OCI-LY1 (cell line): ENCODE measurements at regions not wholly inside any gene's neighbourhood (a gene's known extent, or its start where the extent isn't known, plus 50 kb on each side); places are given as distances from the start of the nearest gene placed in this dataset.

Source experiments
- EZH2 ChIP-seq: fragments of 200-600 bp; sonication (generic), shearing (Covaris generic); IDR thresholded peaks from 2 replicates; pipeline ENCODE4 v1.8.0; 2017; ENCODE audit warnings: borderline replicate concordance, mixed run types, mild to moderate bottlenecking, antibody characterized with exemption, low read length, moderate library complexity, mixed read lengths
- TF ChIP-seq, protein P1 (sequence below): fragments of 200-600 bp; sonication (generic), shearing (Covaris generic); IDR thresholded peaks from 2 replicates; pipeline ENCODE4 v1.5.1; 2017; ENCODE audit warnings: mild to moderate bottlenecking, antibody characterized with exemption, low read length, moderate library complexity, mixed read lengths

GRCh38 chr9:22342491-22343217, 104.0 kb upstream of the DMRTA1 start:
- TF ChIP-seq, protein P1, sequence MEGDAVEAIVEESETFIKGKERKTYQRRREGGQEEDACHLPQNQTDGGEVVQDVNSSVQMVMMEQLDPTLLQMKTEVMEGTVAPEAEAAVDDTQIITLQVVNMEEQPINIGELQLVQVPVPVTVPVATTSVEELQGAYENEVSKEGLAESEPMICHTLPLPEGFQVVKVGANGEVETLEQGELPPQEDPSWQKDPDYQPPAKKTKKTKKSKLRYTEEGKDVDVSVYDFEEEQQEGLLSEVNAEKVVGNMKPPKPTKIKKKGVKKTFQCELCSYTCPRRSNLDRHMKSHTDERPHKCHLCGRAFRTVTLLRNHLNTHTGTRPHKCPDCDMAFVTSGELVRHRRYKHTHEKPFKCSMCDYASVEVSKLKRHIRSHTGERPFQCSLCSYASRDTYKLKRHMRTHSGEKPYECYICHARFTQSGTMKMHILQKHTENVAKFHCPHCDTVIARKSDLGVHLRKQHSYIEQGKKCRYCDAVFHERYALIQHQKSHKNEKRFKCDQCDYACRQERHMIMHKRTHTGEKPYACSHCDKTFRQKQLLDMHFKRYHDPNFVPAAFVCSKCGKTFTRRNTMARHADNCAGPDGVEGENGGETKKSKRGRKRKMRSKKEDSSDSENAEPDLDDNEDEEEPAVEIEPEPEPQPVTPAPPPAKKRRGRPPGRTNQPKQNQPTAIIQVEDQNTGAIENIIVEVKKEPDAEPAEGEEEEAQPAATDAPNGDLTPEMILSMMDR, result no peak
- TF ChIP-seq EZH2, result no peak
